ENCODE measurements at regions not wholly inside any gene's neighbourhood (a gene's known extent, or its start where the extent isn't known, plus 50 kb on each side); places are given as distances from the start of the nearest gene placed in this dataset.

DNA sequence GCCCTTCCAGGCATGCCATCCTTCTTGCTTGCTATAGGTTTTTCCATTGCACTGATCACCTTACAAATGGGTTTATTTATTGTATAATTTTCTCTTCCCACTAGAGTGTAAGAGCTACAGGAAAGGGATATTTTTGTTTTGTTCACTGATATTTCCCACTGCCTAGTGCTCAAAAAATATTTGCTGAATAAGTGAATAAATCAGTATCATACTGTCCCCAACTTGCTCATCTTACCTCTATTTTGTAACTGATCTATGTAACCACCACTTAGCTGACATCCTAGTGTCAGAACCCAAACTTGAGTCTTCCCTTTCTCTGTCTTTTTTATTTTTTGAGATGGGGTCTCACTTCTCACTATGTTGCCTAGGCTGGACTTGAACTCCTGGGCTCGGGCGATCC lies 87.6 kb upstream of the TBC1D3K start:
- no peak for TF ChIP-seq EZH2 (IDR thresholded peaks at IDR 0.05; ENCODE audit: insufficient read depth, poor library complexity, severe bottlenecking)
- TF ChIP-seq EZH2phosphoT487 (IDR thresholded peaks at IDR 0.05; ENCODE audit: insufficient read depth, low read depth), result no peak

All from GM23248 (cell line).